Lung (tissue), 11 donors: ENCODE measurements at regions not wholly inside any gene's neighbourhood (a gene's known extent, or its start where the extent isn't known, plus 50 kb on each side); places are given as distances from the start of the nearest gene placed in this dataset.

Experiments
- ATAC-seq: fragments of 200-7000 bp; cut with Tn5 transposase; one replicate; pipeline ENCODE4 v1.9.1; 2020; ENCODE audit warnings: moderate number of reproducible peaks; ENCODE audit not compliant: insufficient read depth, low FRiP score
- DNase-seq, 3 donors: peaks; one replicate each; pipeline ENCODE4 v3.0.0-alpha.2; 2013 to 2017
- H3K27ac ChIP-seq, 2 donors: one replicate each; pipeline ENCODE4 v1.5.1; 2013; ENCODE audit warnings: mild to moderate bottlenecking in 2 of 2, moderate library complexity in 2 of 2, control low read depth in 1 of 2, inconsistent platforms in 1 of 2, low read depth in 1 of 2, low read length in 1 of 2
- H3K27me3 ChIP-seq, 3 donors: one replicate each; pipeline ENCODE4 v1.5.1; 2013; ENCODE audit warnings: low read length in 2 of 3; ENCODE audit not compliant: control insufficient read depth in 3 of 3, insufficient read depth in 3 of 3
- H3K36me3 ChIP-seq, 4 donors: one replicate each; pipeline ENCODE4 v1.5.1; 2013; ENCODE audit warnings: low read length in 4 of 4, mild to moderate bottlenecking in 1 of 4, moderate library complexity in 1 of 4; ENCODE audit not compliant: control insufficient read depth in 4 of 4, insufficient read depth in 4 of 4
- H3K4me1 ChIP-seq, 5 donors: one replicate each; pipeline ENCODE4 v1.5.1; 2013; ENCODE audit warnings: low read length in 5 of 5, mild to moderate bottlenecking in 2 of 5, moderate library complexity in 1 of 5; ENCODE audit not compliant: control insufficient read depth in 5 of 5, insufficient read depth in 5 of 5
- H3K4me3 ChIP-seq: one replicate; pipeline ENCODE4 v1.5.1; 2013; ENCODE audit warnings: mild to moderate bottlenecking, control low read depth, moderate library complexity
- H3K9ac ChIP-seq, 2 donors: one replicate each; pipeline ENCODE4 v1.5.1; 2013; ENCODE audit warnings: low read length in 2 of 2, control low read depth in 1 of 2; ENCODE audit not compliant: insufficient read depth in 1 of 2
- H3K9me3 ChIP-seq, 4 donors: one replicate each; pipeline ENCODE4 v1.5.1; 2013; ENCODE audit warnings: low read length in 3 of 4, mild to moderate bottlenecking in 1 of 4, moderate library complexity in 1 of 4; ENCODE audit not compliant: control insufficient read depth in 4 of 4, insufficient read depth in 3 of 4
- CTCF ChIP-seq: IDR thresholded peaks from 2 replicates; pipeline ENCODE4 v1.5.1; 2012; ENCODE audit warnings: mild to moderate bottlenecking; ENCODE audit errors: control extremely low read depth, extremely low read depth
- WGBS, 2 donors: extraction: QIAGEN DNeasy Blood & Tissue Kit; methylation state at CpG; one replicate each; pipeline ENCODE4 v1.1.7; 2013; 5-methylcytosine and 5-hydroxymethylcytosine counted together
- donor health status: control.
- donor health status: control.
- donor health status: Bipolar disorder and iron deficiency.
- donor health status: healthy.
- donor health status: DM: yes; HTN: yes; CAD: no.

GRCh38 chr3:30488070-30488756, 118.2 kb upstream of the TGFBR2 start:
- TF ChIP-seq CTCF, result no peak

DNA sequence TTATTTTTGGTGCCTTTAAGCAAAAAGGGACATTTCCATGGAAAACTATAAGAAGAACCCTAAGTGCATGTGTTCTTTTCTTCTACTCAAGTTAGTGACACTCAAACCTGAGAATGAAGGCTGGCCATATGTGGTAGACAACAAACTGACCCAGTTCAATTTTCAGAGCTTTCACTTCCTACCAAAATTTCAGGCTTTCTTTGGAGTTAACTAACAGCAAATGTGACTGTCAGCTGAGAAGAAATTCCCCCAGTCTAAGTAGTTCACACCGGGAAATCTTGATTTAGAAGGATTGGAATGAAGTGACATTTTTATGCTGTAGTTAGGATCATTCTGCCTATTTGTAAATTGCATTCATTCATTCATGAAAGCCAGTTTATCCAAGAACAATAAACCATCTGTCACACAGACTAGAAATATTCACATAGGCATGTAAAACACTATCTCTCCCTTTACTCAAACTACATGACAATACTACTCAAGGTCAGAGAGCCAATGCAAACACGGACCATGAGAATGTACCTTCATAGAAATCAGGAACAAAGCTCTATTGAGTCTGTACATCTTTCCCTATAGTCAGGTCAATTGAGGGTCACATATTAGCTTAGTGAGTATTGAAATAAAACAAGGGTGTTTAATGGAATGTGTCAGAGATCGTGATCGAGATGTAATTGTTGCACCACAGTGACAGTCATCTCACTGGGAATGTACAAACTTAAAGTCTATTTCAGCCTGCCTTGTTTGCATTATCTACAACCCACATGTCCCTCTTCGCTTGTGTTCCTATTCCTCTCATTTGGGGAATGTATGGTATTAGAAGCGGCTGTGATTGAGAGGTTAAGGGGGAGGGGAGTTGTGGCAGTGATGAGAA, 113.8 kb upstream of the TGFBR2 start:
- Histone ChIP-seq H3K27me3 (no peaks in the 10 kb centered on the region), H3K4me3 (no peak overlapping the region), H3K36me3 (no peaks in the 10 kb centered on the region), H3K4me1 (peaks cover 0 to 1% (median 0%) of the 10 kb centered on the region in 5 donors), H3K9ac (no peak overlapping the region), H3K9me3 (peaks cover 0 to 3% (median 0%) of the 10 kb centered on the region in 4 donors), H3K27ac (no peak overlapping the region)
- 82 to 91% methylated on average over 6 of the region's 6 CpGs for WGBS, 2 donors
- DNase-seq (no peak), ATAC-seq (no peak)
- no peak for TF ChIP-seq CTCF

More at GRCh38 chr3:30488070-30488756, 118.2 kb upstream of the TGFBR2 start:
- no peaks in the 10 kb centered on the region for H3K36me3 ChIP-seq
- H3K27ac ChIP-seq, result no peak overlapping the region
- H3K9ac ChIP-seq, result no peak overlapping the region
- DNase-seq (no peak), ATAC-seq (no peak)
- H3K4me1 ChIP-seq, result peaks cover 0 to 2% (median 0%) of the 10 kb centered on the region in 5 donors
- H3K4me3 ChIP-seq, result no peak overlapping the region
- peaks cover 0 to 3% (median 0%) of the 10 kb centered on the region in 4 donors for H3K9me3 ChIP-seq
- 93 to 97% methylated on average over 4 of the region's 4 CpGs for WGBS, 2 donors
- H3K27me3 ChIP-seq, result no peaks in the 10 kb centered on the region

DNA sequence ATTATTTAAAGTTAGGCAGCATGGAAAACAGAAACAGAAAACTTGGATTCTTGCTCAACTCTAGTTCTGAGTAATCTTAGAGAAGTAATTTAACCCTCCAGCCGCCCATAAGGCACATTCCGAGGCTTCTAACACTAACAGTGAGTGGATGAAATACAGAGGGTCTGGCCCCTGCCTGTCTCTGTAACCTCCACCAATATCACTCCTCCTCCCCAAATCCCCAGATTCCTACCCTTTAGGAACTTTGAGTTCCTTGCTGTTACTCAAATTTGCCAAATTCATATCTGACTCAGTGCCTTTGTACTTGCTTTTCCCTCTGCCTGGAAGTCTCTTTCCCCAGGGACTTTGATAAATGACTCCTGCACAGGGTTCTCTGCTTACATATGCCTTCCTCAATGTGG, 112.5 kb upstream of the TGFBR2 start:
- ATAC-seq (peak; percentile 48), DNase-seq (peak in 1 of 3 donors; percentile 21)
- no peak overlapping the region for H3K27ac ChIP-seq

More for the DNA sequence above, 112.5 kb upstream of the TGFBR2 start:
- Histone ChIP-seq H3K27me3 (no peaks in the 10 kb centered on the region), H3K4me1 (peaks cover 0 to 4% (median 0%) of the 10 kb centered on the region in 5 donors), H3K9ac (no peak overlapping the region), H3K36me3 (no peaks in the 10 kb centered on the region), H3K4me3 (no peak overlapping the region), H3K9me3 (no peaks in the 10 kb centered on the region)
- 72 to 88% methylated on average over 2 of the region's 2 CpGs for WGBS, 2 donors
- TF ChIP-seq CTCF, result no peak
